Gastroesophageal sphincter (tissue), 3 donors: ENCODE measurements at regions not wholly inside any gene's neighbourhood (a gene's known extent, or its start where the extent isn't known, plus 50 kb on each side); places are given as distances from the start of the nearest gene placed in this dataset.

ENCODE experiments used
- CTCF ChIP-seq, 4 experiments: fragments of 200-600 bp in 2 of 4; fragments of 450-650 bp in 2 of 4; sonication (generic) in 1 of 4; IDR thresholded peaks; one replicate each; pipeline ENCODE4 v1.5.1; 2017 to 2019; ENCODE audit warnings: antibody characterized with exemption in 4 of 4, mild to moderate bottlenecking in 2 of 4, moderate library complexity in 2 of 4
- EP300 ChIP-seq: sonication (generic); formaldehyde crosslinking; IDR thresholded peaks from one replicate; pipeline ENCODE4 v1.6.1; 2017; ENCODE audit warnings: antibody characterized with exemption, mild to moderate bottlenecking
- POLR2A ChIP-seq, 2 donors: fragments of 450-650 bp; IDR thresholded peaks; one replicate each; pipeline ENCODE4 v1.6.1; 2017; ENCODE audit warnings: antibody characterized with exemption in 2 of 2, mild to moderate bottlenecking in 2 of 2, moderate library complexity in 1 of 2
- POLR2AphosphoS5 ChIP-seq: sonication (generic); formaldehyde crosslinking; IDR thresholded peaks from one replicate; pipeline ENCODE4 v1.6.1; 2017; ENCODE audit warnings: antibody characterized with exemption

GRCh38 chr9:120091206-120091605 is 488.8 kb downstream of the CDK5RAP2 start:
- TF ChIP-seq CTCF (IDR thresholded peaks at IDR 0.05) (no peak), POLR2AphosphoS5 (no peak), POLR2A (IDR thresholded peaks at IDR 0.05) (no peak), EP300 (no peak)
